ENCODE measurements at regions not wholly inside any gene's neighbourhood (a gene's known extent, or its start where the extent isn't known, plus 50 kb on each side); places are given as distances from the start of the nearest gene placed in this dataset.
A peak's percentile ranks its signal among the peaks of the same experiment; 100 is the strongest.

DNA sequence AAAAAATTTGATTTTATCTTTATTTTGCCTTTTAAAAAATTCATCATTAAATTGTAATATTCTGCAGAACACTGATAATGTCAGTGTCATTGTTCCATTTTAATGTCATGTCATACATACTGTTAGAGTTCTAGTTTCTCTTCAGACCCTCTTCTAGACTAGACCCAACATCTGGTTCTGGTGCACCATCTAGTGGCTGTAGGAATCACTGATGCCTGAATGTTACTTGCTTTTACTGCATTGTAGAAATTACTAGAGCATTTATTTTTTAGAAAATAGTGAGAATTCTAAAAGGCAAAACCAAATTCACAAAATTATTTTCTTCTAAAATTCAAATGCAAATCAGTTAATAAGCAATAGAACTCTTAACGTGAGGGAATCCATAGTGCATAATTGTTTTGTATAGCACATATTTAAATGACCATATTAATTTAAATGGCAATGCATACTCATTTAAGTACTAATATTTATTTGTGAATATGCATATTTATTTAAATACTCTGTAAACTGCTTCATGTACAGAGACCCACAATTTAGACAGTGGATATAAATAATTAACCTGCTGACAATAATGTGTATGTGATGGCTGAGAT is 425.7 kb downstream of the KLF12 start:
- no peak for TF ChIP-seq CEBPB (IDR thresholded peaks at IDR 0.05; ENCODE audit: low read depth, low read length)
- TF ChIP-seq, protein P1, sequence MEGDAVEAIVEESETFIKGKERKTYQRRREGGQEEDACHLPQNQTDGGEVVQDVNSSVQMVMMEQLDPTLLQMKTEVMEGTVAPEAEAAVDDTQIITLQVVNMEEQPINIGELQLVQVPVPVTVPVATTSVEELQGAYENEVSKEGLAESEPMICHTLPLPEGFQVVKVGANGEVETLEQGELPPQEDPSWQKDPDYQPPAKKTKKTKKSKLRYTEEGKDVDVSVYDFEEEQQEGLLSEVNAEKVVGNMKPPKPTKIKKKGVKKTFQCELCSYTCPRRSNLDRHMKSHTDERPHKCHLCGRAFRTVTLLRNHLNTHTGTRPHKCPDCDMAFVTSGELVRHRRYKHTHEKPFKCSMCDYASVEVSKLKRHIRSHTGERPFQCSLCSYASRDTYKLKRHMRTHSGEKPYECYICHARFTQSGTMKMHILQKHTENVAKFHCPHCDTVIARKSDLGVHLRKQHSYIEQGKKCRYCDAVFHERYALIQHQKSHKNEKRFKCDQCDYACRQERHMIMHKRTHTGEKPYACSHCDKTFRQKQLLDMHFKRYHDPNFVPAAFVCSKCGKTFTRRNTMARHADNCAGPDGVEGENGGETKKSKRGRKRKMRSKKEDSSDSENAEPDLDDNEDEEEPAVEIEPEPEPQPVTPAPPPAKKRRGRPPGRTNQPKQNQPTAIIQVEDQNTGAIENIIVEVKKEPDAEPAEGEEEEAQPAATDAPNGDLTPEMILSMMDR (conservative IDR thresholded peaks at IDR 0.05; ENCODE audit: low read depth, low read length): peak; percentile 83
- no peak for TF ChIP-seq RCOR1 (IDR thresholded peaks at IDR 0.05; ENCODE audit: insufficient replicate concordance, low read length)
- no peak for TF ChIP-seq RFX5 (IDR thresholded peaks at IDR 0.05; ENCODE audit: low read depth, low read length)
- TF ChIP-seq SMC3 (IDR thresholded peaks at IDR 0.05; ENCODE audit: low read depth, low read length): peak; percentile 79
- no peak for TF ChIP-seq MXI1 (IDR thresholded peaks at IDR 0.05; ENCODE audit: borderline replicate concordance, low read depth, low read length)
- no peak for TF ChIP-seq BHLHE40 (IDR thresholded peaks at IDR 0.05; ENCODE audit: low read depth, low read length)
- no peak for TF ChIP-seq CHD1 (IDR thresholded peaks at IDR 0.05; ENCODE audit: low read depth, low read length)
- TF ChIP-seq MAFK (IDR thresholded peaks at IDR 0.05; ENCODE audit: low read depth, low read length): no peak
- no peak for TF ChIP-seq POLR2A (IDR thresholded peaks at IDR 0.05; ENCODE audit: low read depth, low read length)
- peak; percentile 88 for TF ChIP-seq RAD21 (IDR thresholded peaks at IDR 0.05; ENCODE audit: low read length)
- no peak for TF ChIP-seq MAZ (IDR thresholded peaks at IDR 0.05; ENCODE audit: borderline replicate concordance, low read depth, low read length)
- TF ChIP-seq, protein P2, sequence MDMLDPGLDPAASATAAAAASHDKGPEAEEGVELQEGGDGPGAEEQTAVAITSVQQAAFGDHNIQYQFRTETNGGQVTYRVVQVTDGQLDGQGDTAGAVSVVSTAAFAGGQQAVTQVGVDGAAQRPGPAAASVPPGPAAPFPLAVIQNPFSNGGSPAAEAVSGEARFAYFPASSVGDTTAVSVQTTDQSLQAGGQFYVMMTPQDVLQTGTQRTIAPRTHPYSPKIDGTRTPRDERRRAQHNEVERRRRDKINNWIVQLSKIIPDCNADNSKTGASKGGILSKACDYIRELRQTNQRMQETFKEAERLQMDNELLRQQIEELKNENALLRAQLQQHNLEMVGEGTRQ (IDR thresholded peaks at IDR 0.05; ENCODE audit: low read depth, low read length): no peak
- no peak for TF ChIP-seq NFE2L2 (IDR thresholded peaks at IDR 0.05; ENCODE audit: low read depth, low read length)
- TF ChIP-seq FOS (IDR thresholded peaks at IDR 0.05; ENCODE audit: low read depth, low read length): no peak
- TF ChIP-seq, protein P3, sequence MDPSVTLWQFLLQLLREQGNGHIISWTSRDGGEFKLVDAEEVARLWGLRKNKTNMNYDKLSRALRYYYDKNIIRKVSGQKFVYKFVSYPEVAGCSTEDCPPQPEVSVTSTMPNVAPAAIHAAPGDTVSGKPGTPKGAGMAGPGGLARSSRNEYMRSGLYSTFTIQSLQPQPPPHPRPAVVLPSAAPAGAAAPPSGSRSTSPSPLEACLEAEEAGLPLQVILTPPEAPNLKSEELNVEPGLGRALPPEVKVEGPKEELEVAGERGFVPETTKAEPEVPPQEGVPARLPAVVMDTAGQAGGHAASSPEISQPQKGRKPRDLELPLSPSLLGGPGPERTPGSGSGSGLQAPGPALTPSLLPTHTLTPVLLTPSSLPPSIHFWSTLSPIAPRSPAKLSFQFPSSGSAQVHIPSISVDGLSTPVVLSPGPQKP (IDR thresholded peaks at IDR 0.05; ENCODE audit: borderline replicate concordance, low read depth, low read length): no peak
- Histone ChIP-seq H2BK15ac (ENCODE audit: low read depth, low read length) (no peak overlapping the region), H3K14ac (replicated peaks; ENCODE audit: low read depth, low read length) (no peak overlapping the region), H3K27me3 (ENCODE audit: control insufficient read depth, insufficient read depth, low read length) (no peaks in the 10 kb centered on the region), H3K4me3 (ENCODE audit: insufficient read depth, low read depth, low read length) (no peak overlapping the region), H3K56ac (ENCODE audit: extremely low read depth, insufficient read depth, low read length) (no peak overlapping the region), H3K18ac (ENCODE audit: low read depth, low read length) (no peak overlapping the region), H4K8ac (ENCODE audit: low read depth in 2 of 2, low read length in 2 of 2) (no peak overlapping the region), H2AK9ac (replicated peaks; ENCODE audit: low read depth, low read length, poor library complexity) (no peak overlapping the region), H2AK5ac (ENCODE audit: low read depth, low read length) (no peak overlapping the region), H4K20me1 (ENCODE audit: insufficient read depth, low read length) (no peaks in the 10 kb centered on the region), H3K9me1 (ENCODE audit: insufficient read depth, low read length) (no peaks in the 10 kb centered on the region), H4K91ac (ENCODE audit: insufficient read depth, low read depth, low read length) (no peak overlapping the region), H4K5ac (ENCODE audit: low read depth, low read length) (no peak overlapping the region), H3K4me1 (ENCODE audit: control insufficient read depth, insufficient read depth, low read length) (no peaks in the 10 kb centered on the region), H2AFZ (replicated peaks; ENCODE audit: low read length, poor library complexity) (no peak overlapping the region), H2BK120ac (ENCODE audit: low read depth, low read length) (no peak overlapping the region), H3K4me2 (ENCODE audit: low read depth, low read length) (no peak overlapping the region), H3K9ac (ENCODE audit: low read depth, low read length) (no peak overlapping the region), H3K9me3 (ENCODE audit: control insufficient read depth, insufficient read depth, low read length) (no peaks in the 10 kb centered on the region), H2BK5ac (ENCODE audit: low read depth, low read length, poor library complexity, severe bottlenecking) (no peak overlapping the region), H3K79me1 (ENCODE audit: low read depth in 1 of 2, low read length in 2 of 2) (peaks cover 0 to 3% of the 10 kb centered on the region in 2 experiments; a peak in 1 of 4 replicates), H2BK20ac (ENCODE audit: low read depth, low read length) (no peak overlapping the region), H3K23ac (ENCODE audit: low read depth, low read length) (no peak overlapping the region), H3K27ac (ENCODE audit: insufficient read depth, low read length) (no peak overlapping the region), H3K4ac (ENCODE audit: low read depth, low read length) (no peak overlapping the region), H3K36me3 (ENCODE audit: control insufficient read depth, insufficient read depth, low read length) (peaks cover 9% of the 10 kb centered on the region)
- ATAC-seq (ENCODE audit: low read depth) (peak; percentile 89), DNase-seq (peak; percentile 71)
- BruUV-seq (replicated peaks): no TSS peak
- ChIA-PET POLR2A (ENCODE audit: unreplicated experiment) (no interaction called here), CTCF (no interaction called here)
- dilution Hi-C loops (cut with HindIII; ENCODE audit: low sequenced_read_pairs, unreplicated experiment): no loop called here
- WGBS, 2 experiments (ENCODE audit: extremely low coverage in 2 of 2, insufficient read length in 1 of 2): no CpG with 5 or more reads among the region's 1 CpG
- in situ Hi-C loops (cut with MboI; ENCODE audit: low sequenced_read_pairs): loop anchor here (25.0 kb wide), 1 partner anchor 896 kb away; no protein-coding TSS in a partner anchor
- intact Hi-C loops (cut with micrococcal nuclease): loop anchor here (1.0 to 10.0 kb wide), 5 partner anchors 484 to 900 kb away; partner anchors contain the start of gene KLF5
